Mesendoderm (in vitro differentiated cells): ENCODE measurements at regions not wholly inside any gene's neighbourhood (a gene's known extent, or its start where the extent isn't known, plus 50 kb on each side); places are given as distances from the start of the nearest gene placed in this dataset.

Source experiments
- DNase-seq: peaks from one replicate; pipeline ENCODE4 v3.0.0; 2013
- H2AK5ac ChIP-seq: 2 replicates; pipeline ENCODE4 v1.6.1; 2013; ENCODE audit warnings: low read length, inconsistent platforms
- H2BK120ac ChIP-seq: 2 replicates; pipeline ENCODE4 v1.6.1; 2013; ENCODE audit warnings: low read depth, mild to moderate bottlenecking, low read length, moderate library complexity, mixed read lengths
- H2BK15ac ChIP-seq: replicated peaks from 2 replicates; pipeline ENCODE4 v1.6.1; 2013; ENCODE audit warnings: low read depth, mild to moderate bottlenecking, moderate library complexity
- H2BK5ac ChIP-seq: 2 replicates; pipeline ENCODE4 v1.6.1; 2013; ENCODE audit warnings: low read length, inconsistent platforms
- H3K18ac ChIP-seq: 2 replicates; pipeline ENCODE4 v1.6.1; 2013; ENCODE audit warnings: mild to moderate bottlenecking, low read length, mixed read lengths
- H3K23ac ChIP-seq: one replicate; pipeline ENCODE4 v1.6.1; 2013; ENCODE audit warnings: low read length
- H3K27ac ChIP-seq: 2 replicates; pipeline ENCODE4 v1.5.1; 2013; ENCODE audit warnings: low read depth, mild to moderate bottlenecking, inconsistent platforms, low read length, moderate library complexity
- H3K27me3 ChIP-seq: 2 replicates; pipeline ENCODE4 v1.6.1; 2013; ENCODE audit warnings: low read length, control low read depth, mild to moderate bottlenecking, inconsistent platforms; ENCODE audit not compliant: insufficient read depth, poor library complexity
- H3K36me3 ChIP-seq: 2 replicates; pipeline ENCODE4 v1.6.1; 2013; ENCODE audit warnings: low read length, inconsistent platforms; ENCODE audit not compliant: control insufficient read depth, insufficient read depth
- H3K4ac ChIP-seq: one replicate; pipeline ENCODE4 v1.6.1; 2013; ENCODE audit warnings: low read depth, mild to moderate bottlenecking, low read length, moderate library complexity
- H3K4me1 ChIP-seq: 2 replicates; pipeline ENCODE4 v1.6.1; 2013; ENCODE audit warnings: low read depth, low read length, inconsistent platforms; ENCODE audit not compliant: control insufficient read depth
- H3K4me2 ChIP-seq: 2 replicates; pipeline ENCODE4 v1.6.1; 2013; ENCODE audit warnings: low read length
- H3K4me3 ChIP-seq: 2 replicates; pipeline ENCODE4 v1.5.1; 2013; ENCODE audit warnings: mild to moderate bottlenecking, low read length
- H3K56ac ChIP-seq: one replicate; pipeline ENCODE4 v1.6.1; 2013; ENCODE audit warnings: low read length
- H3K79me1 ChIP-seq: 2 replicates; pipeline ENCODE4 v1.6.1; 2013; ENCODE audit warnings: low read length, inconsistent platforms
- H3K79me2 ChIP-seq: 2 replicates; pipeline ENCODE4 v1.6.1; 2013; ENCODE audit warnings: mild to moderate bottlenecking, low read length; ENCODE audit not compliant: control insufficient read depth, insufficient read depth
- H3K9ac ChIP-seq: 2 replicates; pipeline ENCODE4 v1.6.1; 2013; ENCODE audit warnings: low read length, inconsistent platforms
- H4K5ac ChIP-seq: one replicate; pipeline ENCODE4 v1.6.1; 2013; ENCODE audit warnings: low read length
- H4K8ac ChIP-seq: one replicate; pipeline ENCODE4 v1.6.1; 2013; ENCODE audit warnings: low read depth, mild to moderate bottlenecking, control low read depth, low read length, moderate library complexity
- WGBS: extraction: QIAGEN DNeasy Blood & Tissue Kit; methylation state at CpG from one replicate; pipeline ENCODE4 v1.1.7; 2013; ENCODE audit warnings: low lambda C conversion rate, missing lambda C conversion rate; ENCODE audit not compliant: insufficient coverage; ENCODE audit errors: extremely low coverage; 5-methylcytosine and 5-hydroxymethylcytosine counted together

DNA sequence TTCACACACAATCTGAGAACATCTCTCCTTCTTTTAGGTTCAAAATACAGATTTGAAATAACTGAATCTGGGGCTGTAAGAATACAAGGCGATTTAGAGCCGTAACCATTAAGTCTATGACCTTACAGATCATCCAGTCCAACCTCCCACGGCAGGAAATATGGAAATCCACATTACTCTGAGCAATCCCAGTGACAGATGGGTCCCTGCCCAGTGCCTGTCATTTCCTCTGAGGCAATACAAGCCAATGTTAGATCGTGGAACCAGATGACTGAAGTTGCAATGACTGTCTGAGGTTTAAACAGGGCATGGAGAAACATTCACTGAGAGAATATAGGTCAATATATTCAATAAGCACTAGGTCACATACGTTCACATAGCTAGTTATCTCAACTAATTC lies 77.4 kb upstream of the OR5AK2 start:
- Histone ChIP-seq H3K4ac (no peak overlapping the region), H4K8ac (no peak overlapping the region), H2BK120ac (no peak overlapping the region), H3K36me3 (no peaks in the 10 kb centered on the region), H3K18ac (no peak overlapping the region), H3K79me2 (no peaks in the 10 kb centered on the region), H3K56ac (no peak overlapping the region), H3K79me1 (no peaks in the 10 kb centered on the region), H4K5ac (no peak overlapping the region), H3K27me3 (no peaks in the 10 kb centered on the region), H2BK15ac (no peak overlapping the region), H3K27ac (no peak overlapping the region), H3K9ac (no peak overlapping the region), H2BK5ac (no peak overlapping the region), H2AK5ac (no peak overlapping the region), H3K4me1 (no peaks in the 10 kb centered on the region), H3K23ac (no peak overlapping the region), H3K4me3 (no peak overlapping the region), H3K4me2 (no peak overlapping the region)
- no peak for DNase-seq
- no CpG with 5 or more reads among the region's 5 CpGs for WGBS

DNA sequence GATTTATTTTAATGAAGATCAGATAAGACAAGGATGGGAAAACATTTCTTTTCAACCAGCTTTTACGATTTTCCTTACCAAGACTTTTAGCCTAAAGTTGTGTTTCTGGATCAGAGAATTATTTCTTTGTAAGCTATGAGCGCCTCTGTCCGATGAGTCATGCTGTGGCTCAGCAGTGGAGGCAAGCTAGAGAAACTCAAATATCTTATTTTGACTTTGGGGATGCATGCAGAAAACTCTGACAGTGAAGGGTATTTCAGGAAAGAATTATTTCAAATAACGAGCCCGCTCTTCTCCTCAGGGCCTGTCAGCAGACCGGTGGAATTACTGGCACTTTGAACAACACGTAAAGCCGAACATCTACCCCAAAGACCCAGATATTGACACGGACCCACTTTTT lies 77.9 kb upstream of the OR5AK2 start:
- Histone ChIP-seq H3K79me2 (no peaks in the 10 kb centered on the region), H2BK15ac (no peak overlapping the region), H3K4me3 (no peak overlapping the region), H3K9ac (no peak overlapping the region), H3K4ac (no peak overlapping the region), H3K4me1 (no peaks in the 10 kb centered on the region), H3K27me3 (no peaks in the 10 kb centered on the region), H3K23ac (no peak overlapping the region), H3K18ac (no peak overlapping the region), H3K4me2 (no peak overlapping the region), H4K5ac (no peak overlapping the region), H3K36me3 (no peaks in the 10 kb centered on the region), H3K27ac (no peak overlapping the region), H2BK120ac (no peak overlapping the region), H2BK5ac (no peak overlapping the region), H3K79me1 (no peaks in the 10 kb centered on the region), H4K8ac (no peak overlapping the region), H3K56ac (no peak overlapping the region), H2AK5ac (no peak overlapping the region)
- no peak for DNase-seq
- no CpG with 5 or more reads among the region's 9 CpGs for WGBS

DNA sequence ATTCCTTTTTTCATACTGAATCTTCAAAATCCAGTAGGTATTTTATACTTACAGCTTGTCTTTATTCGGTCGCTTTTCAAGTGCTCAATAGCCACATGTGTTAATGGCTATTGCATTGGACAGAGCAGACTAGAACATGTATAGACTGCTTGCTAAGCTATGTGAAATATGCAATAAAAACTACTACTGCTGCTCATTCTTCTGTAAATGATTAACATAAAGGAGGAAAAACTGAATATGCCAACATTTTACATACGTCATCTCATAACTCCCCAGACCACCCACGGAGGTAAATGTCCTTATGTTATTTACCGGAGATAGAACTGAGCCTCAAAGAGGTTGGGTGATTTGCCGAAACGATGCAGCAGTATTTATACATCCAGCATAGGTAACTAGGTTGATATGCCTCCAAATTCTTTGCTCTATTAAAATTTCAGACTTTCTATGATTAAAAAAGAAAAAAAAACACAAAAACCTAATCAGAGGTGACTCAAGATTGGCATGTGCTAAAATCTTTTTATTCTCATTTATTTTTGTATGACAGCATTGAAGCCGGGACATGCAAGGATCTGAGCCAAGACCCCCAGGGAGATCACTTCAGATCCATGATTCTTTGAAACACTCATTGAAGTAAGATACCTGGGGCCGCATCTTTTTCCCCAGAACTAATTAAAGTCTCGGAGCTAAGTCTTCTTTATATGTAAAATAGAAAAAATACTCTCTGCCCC lies 78.5 kb upstream of the OR5AK2 start:
- H3K27ac ChIP-seq = no peak overlapping the region
- no peak overlapping the region for H4K5ac ChIP-seq
- H3K18ac ChIP-seq = no peak overlapping the region
- H3K23ac ChIP-seq = no peak overlapping the region
- no peak overlapping the region for H3K4me3 ChIP-seq
- H3K9ac ChIP-seq = no peak overlapping the region
- no peak overlapping the region for H3K4ac ChIP-seq
- no peak overlapping the region for H2AK5ac ChIP-seq
- no peaks in the 10 kb centered on the region for H3K4me1 ChIP-seq
- no peak overlapping the region for H3K56ac ChIP-seq
- no peaks in the 10 kb centered on the region for H3K79me1 ChIP-seq
- no peak overlapping the region for H2BK15ac ChIP-seq
- H2BK5ac ChIP-seq = no peak overlapping the region
- no peaks in the 10 kb centered on the region for H3K36me3 ChIP-seq
- no CpG with 5 or more reads among the region's 10 CpGs for WGBS
- H3K79me2 ChIP-seq = no peaks in the 10 kb centered on the region
- no peaks in the 10 kb centered on the region for H3K27me3 ChIP-seq
- no peak overlapping the region for H3K4me2 ChIP-seq
- no peak overlapping the region for H2BK120ac ChIP-seq
- H4K8ac ChIP-seq = no peak overlapping the region
- DNase-seq = no peak

DNA sequence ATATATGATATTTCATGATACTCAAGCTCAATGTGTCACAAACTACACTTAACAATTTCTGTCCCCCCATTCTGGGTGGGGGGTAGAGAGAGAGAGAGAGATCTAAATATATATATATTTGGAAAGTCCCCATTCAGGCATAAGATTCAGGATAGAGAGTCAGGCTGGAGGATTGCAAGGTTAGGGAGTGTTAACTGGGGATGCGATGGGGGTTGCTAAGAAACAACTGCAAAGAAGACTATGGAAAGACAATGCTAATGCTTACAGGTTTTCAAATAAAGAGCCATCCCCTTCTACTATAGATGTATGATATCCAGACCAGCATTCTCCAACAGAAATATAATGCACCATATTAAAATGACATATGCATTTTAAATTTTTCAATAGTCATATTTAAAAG lies 79.2 kb upstream of the OR5AK2 start:
- no peak overlapping the region for H3K9ac ChIP-seq
- H3K79me1 ChIP-seq = no peaks in the 10 kb centered on the region
- no peak for DNase-seq
- no peak overlapping the region for H3K4me3 ChIP-seq
- H3K23ac ChIP-seq = no peak overlapping the region
- H2AK5ac ChIP-seq = no peak overlapping the region
- H3K27me3 ChIP-seq = no peaks in the 10 kb centered on the region
- H3K79me2 ChIP-seq = no peaks in the 10 kb centered on the region
- no peak overlapping the region for H2BK120ac ChIP-seq
- H3K4me1 ChIP-seq = no peaks in the 10 kb centered on the region
- H2BK5ac ChIP-seq = no peak overlapping the region
- H3K18ac ChIP-seq = no peak overlapping the region
- H4K5ac ChIP-seq = no peak overlapping the region
- no CpG with 5 or more reads among the region's 1 CpG for WGBS
- H3K4ac ChIP-seq = no peak overlapping the region
- no peak overlapping the region for H3K56ac ChIP-seq
- H3K4me2 ChIP-seq = no peak overlapping the region
- no peaks in the 10 kb centered on the region for H3K36me3 ChIP-seq
- H2BK15ac ChIP-seq = no peak overlapping the region
- no peak overlapping the region for H4K8ac ChIP-seq
- no peak overlapping the region for H3K27ac ChIP-seq

DNA sequence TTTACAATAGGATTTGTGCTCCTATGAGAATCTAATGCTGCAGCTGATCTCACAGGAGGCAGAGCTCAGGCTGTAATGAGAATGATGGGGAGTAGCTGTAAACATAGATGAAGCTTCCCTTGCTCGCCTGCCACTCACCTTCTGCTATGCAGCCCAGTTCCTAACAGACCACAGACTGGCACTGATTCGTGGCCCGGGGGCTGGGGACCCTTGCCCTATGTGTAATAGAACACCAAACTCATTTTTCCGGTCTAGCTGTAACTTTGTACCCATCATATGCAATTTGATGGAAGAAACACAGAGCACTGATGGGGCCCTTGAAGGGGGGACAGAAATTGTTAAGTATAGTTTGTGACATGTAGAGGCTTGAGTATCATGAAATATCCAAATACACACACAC lies 79.6 kb upstream of the OR5AK2 start:
- H3K79me2 ChIP-seq = no peaks in the 10 kb centered on the region
- no peak overlapping the region for H2AK5ac ChIP-seq
- no peak overlapping the region for H4K5ac ChIP-seq
- no peaks in the 10 kb centered on the region for H3K79me1 ChIP-seq
- H3K23ac ChIP-seq = no peak overlapping the region
- no peak overlapping the region for H3K56ac ChIP-seq
- no peak overlapping the region for H3K9ac ChIP-seq
- no peaks in the 10 kb centered on the region for H3K36me3 ChIP-seq
- no peaks in the 10 kb centered on the region for H3K4me1 ChIP-seq
- no CpG with 5 or more reads among the region's 4 CpGs for WGBS
- no peaks in the 10 kb centered on the region for H3K27me3 ChIP-seq
- H3K4me3 ChIP-seq = no peak overlapping the region
- DNase-seq = no peak
- no peak overlapping the region for H3K4ac ChIP-seq
- H2BK120ac ChIP-seq = no peak overlapping the region
- H3K4me2 ChIP-seq = no peak overlapping the region
- H2BK5ac ChIP-seq = no peak overlapping the region
- no peak overlapping the region for H3K27ac ChIP-seq
- H4K8ac ChIP-seq = no peak overlapping the region
- H2BK15ac ChIP-seq = no peak overlapping the region
- no peak overlapping the region for H3K18ac ChIP-seq

DNA sequence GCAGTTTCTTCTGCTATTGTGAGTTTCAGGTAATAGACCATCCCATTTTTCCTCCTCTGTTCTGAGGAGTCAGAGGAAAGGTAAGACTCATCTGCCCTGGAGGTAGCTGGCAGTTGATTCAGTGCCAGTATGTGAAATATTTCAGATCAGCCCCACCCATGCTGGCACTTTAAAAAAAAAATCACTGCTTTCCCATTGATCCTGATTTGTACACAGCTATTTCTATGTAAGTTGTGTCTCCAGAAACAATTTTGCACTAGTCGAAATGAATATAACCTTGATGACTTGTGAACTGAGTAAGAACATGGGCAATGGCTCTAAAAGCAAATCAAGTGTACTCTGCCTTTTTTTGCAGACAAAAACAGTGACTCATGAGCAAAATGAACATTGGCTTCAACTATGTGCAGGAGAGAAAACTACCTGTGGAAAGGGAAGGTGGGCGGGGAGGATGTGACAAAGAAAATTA lies 82.0 kb upstream of the OR5AK2 start:
- Histone ChIP-seq H3K23ac (no peak overlapping the region), H3K27me3 (no peaks in the 10 kb centered on the region), H3K79me2 (no peaks in the 10 kb centered on the region), H3K9ac (no peak overlapping the region), H3K27ac (no peak overlapping the region), H3K4ac (no peak overlapping the region), H3K36me3 (no peaks in the 10 kb centered on the region), H4K8ac (no peak overlapping the region), H3K4me3 (no peak overlapping the region), H3K56ac (no peak overlapping the region), H2AK5ac (no peak overlapping the region), H4K5ac (no peak overlapping the region), H2BK5ac (no peak overlapping the region), H2BK120ac (no peak overlapping the region), H3K79me1 (no peaks in the 10 kb centered on the region), H2BK15ac (no peak overlapping the region), H3K18ac (no peak overlapping the region), H3K4me1 (no peaks in the 10 kb centered on the region), H3K4me2 (no peak overlapping the region)
- WGBS = no CpG with 5 or more reads among the region's 2 CpGs
- DNase-seq = no peak
